Mesenteric fat pad (tissue), 1 donor: ENCODE measurements at regions not wholly inside any gene's neighbourhood (a gene's known extent, or its start where the extent isn't known, plus 50 kb on each side); places are given as distances from the start of the nearest gene placed in this dataset.
"Not testable (repeated sequence)": the region's sequence is repeated elsewhere in the genome, so short reads cannot be mapped to it uniquely, and the experiment has no call there.

Experiments used
- DNase-seq: peaks from one replicate; pipeline ENCODE4 v3.0.0-alpha.2; 2020; ENCODE audit warnings: low spot score
- donor health status: DM: yes; HTN: yes; CAD: no.

DNA sequence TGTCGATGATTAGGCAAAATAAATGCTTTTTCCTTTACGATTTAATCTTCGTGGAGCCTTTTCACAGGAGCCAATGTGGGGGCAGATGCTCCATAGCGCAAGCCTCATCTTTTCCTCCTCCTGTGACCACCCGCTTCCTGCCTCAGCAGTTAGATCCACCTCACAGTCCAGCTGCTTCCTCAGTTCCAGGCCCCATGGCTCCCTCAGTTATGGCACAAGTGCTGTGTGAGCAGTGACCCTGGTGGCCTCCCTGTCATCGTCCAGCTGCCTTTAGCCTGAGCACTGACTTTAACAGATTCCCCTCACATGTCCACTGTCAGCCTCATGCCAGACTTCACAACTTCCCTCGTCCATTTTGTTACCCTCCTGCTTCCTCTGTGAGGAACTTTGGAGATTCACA, 424.6 kb upstream of the GBE1 start:
- no peak for DNase-seq

DNA sequence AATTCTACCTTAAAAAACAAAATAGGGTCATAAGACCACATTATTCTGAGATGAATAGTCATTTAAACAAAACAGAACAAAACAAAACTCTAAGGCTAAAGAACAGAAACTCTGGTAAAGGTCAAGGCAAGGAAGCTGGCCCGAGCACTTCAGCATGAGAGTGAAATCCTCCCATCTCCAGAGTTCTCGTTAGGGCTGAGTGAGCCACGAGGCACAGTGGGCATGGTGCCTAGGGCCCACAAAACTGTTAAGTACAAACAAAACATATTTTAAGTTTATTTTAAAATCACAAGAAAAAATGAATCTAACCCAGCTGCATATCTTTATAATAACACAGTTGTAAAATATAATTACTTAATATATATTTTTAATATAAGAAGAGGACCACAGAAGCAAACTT, 417.8 kb upstream of the GBE1 start:
- no peak for DNase-seq

DNA sequence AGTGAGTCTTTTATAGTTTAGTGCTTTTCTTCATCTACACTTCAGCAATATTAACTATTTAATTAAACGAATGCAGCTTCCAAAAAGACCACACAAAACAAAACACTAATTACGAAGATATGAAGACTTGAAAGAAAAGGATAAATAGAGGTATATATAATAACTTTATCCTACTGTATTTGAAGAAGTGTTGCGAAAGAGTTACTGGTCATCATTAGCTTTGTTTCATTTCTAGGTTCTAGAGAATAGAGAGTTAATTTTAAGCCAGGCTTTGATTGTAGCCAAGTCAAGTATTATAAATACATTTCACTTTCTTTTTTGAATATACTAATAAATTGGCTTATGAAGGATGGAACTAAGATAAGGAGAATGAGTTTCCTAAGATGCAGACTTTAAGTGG, 416.8 kb upstream of the GBE1 start:
- DNase-seq: no peak

DNA sequence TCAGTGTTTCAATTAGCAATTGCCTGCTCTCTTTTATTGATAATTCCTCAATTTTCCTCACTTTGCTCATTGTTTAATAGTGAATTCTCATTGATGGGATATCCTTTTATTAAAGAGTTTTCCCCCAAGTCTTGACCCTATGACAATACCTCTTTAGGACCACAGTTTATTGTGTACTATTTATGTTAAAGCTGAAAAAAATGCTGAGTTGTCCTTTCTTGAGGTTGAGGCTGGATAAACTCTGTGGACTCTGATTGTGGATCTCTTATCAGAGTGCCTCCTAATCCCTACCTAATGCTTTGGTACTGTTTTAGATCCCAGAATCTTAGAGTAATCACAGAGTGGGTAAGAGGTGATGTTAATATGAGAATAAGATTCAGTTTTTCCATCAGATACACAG, 416.3 kb upstream of the GBE1 start:
- DNase-seq: no peak

DNA sequence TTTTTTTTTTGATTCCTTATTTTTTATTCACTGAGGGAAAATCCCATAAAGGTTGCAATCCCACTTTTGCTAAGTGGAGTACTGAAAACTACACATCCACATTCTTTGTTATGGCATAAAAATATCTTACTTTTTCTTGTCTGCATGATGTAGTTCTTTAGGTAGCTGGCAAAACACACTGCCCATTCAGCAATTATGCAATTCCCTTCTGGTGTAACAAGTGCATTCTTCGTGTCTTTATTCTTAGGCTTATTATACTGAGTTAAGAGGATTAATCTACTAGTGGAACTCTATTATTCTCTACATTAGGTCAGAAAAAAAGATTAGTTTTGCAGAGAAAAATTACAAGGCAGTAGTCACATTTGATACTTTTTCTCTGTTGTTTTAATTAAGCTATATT, 403.8 kb upstream of the GBE1 start:
- DNase-seq: no peak

DNA sequence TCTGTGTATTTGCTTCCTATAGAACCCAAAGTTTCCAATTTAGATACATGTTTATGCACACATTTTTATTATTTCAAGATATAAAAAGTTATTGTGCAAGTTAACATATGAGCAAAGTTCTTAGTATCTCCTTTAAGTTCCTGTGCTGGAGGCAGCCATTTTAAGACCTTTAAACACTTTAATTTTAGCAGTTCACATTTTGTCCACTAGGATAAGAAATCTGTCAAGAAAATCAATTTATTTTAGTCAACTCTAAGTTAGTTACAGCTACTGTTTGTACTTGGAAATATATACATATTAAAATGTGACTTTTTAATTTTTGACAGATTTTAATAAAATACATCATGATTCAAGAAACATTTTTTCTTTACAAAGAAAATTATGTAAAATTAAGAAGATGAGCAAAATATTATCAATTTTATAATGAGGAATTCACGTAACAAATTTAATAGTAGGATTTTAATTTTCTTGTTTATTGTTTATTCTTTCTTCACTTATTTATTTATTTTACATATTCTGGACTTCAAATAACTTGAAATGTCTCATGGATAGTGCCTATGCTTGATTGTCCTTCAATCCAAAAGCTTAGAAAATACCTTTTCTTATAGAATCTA, 402.6 kb upstream of the GBE1 start:
- DNase-seq: no peak

DNA sequence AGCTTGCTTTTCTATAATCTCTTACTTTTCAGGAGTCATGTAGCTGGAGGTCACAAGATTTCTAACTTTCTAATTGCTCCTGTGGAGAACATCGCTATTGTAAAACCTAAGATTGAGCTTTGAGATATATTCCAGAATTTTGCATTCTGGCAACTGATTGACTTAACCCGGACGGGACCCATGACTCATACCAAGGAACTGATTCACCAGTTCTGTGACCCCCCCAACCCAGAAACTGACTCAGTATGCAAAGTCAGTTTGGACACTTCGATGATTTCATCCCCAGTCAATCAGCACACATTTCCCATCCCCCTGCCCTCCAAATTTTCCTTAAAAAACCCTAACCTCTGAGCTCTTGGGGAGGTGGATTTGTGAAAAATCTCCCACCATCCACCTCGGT, 396.5 kb upstream of the GBE1 start:
- DNase-seq: no peak

DNA sequence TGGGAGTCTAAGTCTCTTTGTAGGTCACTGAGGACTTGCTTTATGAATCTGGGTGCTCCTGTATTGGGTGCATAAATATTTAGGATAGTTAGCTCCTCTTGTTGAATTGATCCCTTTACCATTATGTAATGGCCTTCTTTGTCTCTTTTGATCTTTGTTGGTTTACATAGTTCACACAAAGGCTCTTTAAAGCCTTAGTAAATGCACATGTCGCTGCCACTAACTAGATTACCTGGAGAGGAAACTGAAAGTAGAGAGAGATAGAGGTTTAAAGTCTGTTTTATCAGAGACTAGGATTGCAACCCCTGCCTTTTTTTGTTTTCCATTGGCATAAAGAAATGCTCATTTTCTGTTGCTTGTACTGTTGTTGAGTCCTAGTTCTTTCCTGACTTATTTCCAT, 392.4 kb upstream of the GBE1 start:
- not testable (repeated sequence) for DNase-seq

DNA sequence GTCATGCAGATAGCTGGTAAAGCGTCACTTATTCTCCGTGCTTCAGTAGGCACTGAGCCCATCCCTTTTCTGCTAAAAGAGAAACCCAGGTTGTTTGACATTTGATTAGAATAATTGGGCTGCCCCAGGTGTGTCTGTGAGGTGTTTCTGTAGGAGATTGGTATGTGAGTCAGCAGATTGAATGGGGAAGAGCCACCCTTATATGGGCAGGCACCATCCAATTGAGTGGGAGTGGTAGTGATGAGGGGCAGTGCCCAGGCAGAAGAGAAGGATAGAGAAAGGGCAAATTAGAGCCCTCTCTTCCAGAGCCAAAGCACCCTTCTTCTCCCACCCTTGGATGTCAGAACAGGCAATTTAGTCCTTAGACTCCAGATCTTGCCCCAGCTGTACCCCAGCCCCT, 384.3 kb upstream of the GBE1 start:
- no peak for DNase-seq

DNA sequence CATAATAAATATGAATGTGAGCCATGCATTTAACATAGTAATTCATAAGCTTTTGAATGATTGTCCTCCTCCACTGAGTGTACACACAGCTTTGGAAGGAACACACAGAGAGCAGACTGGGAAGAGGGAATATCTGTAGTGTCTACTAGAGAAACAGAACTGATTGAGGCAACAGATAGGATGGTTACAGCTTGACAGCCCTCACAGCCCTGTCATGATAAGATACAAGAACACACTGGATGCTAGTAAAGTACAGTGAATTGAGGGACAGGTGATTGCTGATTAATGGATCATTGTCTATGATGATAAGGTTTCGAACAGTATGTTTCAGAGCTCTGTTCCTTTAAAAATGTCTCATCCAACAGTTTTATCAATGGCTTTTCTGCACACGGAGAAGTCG, 383.4 kb upstream of the GBE1 start:
- DNase-seq: no peak

DNA sequence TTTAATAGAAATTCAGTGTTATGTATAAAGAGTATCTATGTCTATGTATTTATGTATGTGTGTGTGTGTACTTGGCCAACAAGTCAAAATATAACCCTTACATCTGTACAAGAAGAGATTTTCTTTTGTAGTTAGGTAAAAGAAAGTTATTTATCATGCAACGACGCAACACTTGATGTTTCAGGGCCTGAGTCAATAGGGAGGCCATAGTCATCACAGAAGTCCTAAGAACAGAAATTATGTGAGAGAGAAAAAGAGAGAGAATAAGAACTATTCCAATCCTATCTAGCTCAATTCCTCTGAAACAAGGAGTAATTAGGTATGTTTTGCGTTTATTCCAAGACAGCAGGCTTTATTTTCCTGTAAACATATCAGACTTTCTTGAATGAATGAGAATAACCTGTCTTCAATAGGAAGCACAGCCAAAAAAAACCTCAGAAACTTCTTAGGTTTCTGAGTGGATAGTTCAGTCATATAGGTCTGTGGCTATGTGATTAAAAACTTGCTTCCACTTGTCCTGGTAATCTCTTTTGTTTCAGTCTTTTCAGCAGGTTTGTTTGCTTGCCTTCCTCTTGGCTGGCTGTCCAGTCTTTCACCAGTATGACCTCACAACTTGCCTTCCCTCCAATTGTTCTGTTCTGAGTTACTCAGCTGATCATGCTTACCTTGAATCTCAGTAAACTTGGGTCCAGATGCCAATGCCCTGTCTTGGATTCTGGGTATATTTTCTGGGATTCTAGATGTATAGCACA, 382.4 kb upstream of the GBE1 start:
- no peak for DNase-seq

DNA sequence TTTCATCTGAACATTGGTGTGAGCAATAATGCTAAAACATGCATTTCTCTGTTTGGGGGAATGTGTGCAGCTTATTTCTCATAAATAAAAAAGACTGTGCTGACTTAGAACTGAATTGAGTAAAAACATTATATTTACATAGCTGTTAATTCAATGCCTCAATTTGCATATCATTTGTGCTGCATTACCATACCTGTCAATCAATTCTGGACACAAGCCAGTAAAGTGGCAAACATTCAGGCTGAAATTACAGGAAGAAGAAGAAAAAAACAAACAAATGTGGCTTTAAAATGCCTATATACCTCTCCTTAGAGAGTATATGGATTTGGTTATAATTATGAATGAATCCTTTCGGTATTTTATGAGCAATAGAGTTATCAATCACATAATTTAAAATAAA, 380.1 kb upstream of the GBE1 start:
- DNase-seq: no peak

DNA sequence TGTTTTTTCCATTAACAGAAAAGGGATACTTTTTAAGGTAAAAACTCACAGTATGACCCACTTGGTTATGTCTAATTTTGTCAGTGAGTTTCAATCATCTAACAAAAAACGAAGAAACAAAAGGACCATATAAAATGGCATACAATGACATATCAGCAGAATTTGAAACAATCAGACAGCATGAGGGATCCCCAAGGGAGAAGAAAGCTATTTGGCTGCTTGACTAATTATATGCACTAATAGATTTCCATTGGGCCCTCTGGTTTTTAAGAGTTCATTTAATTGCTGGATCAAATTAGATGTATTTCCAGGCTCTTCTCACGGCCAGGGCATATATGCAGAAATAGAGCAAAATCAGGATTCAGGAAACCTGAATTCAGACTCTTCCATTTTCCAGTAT, 376.4 kb upstream of the GBE1 start:
- no peak for DNase-seq

DNA sequence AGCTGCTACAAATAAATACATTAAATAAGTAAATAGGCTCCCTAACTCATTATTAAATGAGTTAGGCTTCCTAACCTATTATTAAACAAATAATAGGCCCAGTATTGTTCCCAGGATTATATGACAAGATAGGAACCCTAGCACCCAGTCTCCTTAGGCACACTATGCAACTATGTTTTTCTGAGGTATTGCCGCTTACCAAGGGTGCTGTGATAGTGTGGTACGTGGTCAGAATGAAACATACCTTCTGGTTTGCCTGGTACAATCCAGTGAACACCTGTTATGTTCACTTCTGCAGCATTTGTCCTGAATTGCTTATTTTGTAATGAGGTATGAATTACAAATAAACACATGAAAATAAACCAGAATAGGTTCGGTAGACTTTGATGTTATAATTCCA, 375.6 kb upstream of the GBE1 start:
- no peak for DNase-seq

DNA sequence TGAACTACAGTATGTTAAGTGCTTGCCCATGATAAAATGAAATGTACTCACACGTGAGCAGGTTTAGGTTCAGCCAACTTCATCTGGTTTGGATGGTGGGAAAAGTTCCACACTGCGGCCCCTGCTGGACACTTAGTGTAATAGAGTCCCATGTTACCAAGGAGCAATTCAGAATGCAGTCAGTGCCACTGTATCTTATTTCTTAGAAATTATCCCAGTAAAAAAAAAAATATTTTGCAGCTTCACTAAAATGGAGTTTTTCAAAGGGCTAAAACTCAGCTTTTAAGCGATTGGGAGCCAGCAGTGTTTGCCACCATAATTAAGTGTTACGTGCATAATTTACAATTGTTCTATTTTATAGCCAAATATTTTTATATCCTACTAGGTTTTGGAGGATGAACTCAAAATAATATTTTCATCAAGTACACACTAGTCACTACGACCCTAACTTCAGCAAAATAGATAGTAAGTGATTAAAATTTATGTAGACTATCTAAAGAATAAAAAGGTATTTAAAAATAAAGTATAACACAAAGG, 371.7 kb upstream of the GBE1 start:
- DNase-seq: no peak

DNA sequence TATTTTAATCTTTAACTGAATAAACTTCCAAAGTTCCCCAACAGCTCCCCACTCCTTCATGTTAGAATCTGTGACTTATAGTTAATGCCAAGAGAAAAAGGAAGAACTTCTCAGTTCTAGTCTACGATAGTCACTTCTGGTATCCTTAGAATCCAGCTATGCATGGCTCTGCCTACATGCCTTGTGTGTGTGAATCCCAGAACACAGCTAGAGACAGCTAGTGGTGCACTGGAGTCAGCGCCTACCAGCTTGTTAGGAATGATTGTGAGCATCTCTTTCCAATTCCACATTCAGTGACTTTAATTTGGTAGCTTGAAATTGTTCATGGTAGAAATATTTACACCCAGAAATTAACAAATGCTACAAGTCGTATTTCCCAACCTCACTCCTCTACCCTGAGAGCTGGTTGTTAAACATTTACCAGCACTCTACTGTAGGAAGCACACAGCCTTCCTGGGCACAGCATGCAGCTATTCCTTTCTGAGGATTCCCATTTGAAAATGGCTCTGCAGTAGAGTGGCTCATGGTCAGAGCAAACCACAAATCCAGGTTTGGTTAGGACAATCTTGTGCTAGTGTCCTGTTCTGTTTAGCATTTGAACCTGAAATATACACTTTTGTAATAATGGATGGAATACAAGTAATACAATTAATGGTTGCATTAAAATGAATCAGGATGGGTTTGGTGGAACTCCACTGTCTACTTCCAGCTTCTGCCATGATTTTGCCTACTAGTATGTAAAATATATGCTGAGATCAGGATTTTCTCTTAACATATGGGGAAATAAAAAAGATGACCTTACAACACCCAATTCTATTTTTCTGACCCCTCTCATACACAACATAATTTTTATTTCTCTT, 371.0 kb upstream of the GBE1 start:
- DNase-seq: no peak

DNA sequence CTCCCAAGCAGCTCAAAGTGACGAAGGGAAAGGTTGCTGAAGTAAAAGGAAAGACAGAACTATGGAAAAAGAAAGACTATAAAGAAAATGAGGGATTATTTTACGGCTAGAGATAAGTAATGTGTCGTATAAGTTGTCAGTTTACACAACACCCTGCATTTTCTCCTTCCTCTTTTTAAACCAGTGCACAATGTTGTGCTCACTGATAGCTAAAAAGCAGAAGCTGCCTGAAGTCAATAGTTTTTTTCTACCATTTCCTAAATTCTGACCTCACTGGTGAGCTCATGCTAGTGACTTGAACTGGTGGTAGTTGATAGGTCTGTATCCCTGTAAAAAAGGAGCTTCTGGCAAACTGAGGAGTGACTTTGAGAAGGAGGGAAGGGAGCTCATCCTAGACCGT, 368.6 kb upstream of the GBE1 start:
- DNase-seq: no peak

DNA sequence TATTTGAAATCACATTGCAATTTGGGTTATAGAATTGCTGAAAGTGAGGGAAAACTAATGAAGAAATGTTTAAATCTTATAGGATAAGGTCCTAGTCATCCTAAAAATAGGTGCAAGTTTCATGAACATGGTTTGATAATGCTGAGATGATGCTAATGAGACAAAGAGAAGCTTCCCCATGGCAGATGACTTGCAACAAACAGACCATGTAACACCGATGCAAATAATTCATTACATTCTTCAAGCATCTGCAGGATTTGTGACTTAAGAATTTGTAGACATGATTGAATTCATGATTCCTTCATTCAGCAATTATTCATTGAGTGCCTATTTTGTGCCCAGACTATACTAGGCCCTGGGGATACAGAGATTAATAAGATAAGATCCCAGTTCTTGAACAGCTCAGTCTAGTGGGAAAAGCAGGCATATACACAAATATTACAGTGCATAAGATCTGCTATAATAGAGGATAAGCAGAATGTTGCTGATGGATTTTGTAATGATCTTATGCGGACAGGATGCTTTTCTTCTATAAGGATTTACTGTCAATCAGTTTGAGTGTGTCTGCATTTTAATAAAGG, 367.9 kb upstream of the GBE1 start:
- DNase-seq: no peak

DNA sequence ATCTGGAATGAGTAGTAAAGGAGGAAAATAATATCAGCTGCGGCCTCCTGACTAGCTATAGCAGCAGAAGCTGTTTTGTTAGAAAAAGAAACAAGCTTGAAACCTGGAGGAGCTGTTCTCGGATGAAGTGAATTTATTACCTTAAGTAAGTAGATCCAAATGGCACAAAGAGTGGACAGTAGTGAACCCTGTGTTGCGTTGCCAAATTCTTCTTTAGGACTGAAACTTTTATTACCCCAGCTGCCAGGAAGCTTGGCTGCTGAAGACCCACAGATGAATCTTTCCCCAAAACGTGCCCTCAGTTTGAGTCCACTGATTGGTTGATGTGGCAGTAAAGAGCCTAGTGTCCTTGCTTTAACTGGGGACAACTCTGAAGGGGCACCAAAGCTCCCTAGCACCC, 366.8 kb upstream of the GBE1 start:
- no peak for DNase-seq

DNA sequence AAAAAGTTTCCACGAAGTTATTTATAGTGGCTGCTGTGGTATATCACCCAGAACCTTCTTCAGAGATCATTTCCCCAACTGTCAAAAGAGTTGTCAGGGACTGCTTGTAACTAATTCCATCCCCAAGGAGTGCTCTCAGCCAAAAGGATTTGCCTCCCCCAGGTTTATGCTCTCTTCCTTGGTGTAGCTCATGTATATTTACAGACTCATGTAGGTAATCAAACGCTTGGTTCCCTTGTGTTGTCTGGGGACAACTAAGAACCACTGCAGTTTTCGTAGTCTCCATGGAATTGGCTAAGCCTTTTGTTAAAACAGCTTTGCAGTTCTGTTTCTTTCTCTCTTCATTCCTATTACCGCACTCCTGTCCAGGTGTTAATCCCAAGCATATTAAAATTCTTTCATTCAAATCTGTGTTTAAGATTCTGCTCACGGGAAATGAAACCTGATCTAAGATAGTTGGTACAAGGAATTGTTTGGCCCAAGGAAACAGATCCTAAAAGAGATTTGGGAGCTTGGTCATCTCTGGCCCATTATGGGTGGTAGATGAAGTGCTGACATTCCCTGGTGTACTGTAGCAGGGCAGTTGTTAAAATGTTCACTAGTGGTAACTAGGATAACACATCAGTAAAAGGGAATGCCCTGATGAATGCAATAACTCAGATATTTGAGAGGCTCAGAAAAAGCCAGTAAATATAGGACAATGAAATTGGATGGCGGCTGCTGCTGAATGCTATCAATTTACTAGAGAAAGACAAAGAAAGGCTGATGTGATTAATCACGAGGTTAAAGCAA, 361.3 kb upstream of the GBE1 start:
- DNase-seq: no peak

DNA sequence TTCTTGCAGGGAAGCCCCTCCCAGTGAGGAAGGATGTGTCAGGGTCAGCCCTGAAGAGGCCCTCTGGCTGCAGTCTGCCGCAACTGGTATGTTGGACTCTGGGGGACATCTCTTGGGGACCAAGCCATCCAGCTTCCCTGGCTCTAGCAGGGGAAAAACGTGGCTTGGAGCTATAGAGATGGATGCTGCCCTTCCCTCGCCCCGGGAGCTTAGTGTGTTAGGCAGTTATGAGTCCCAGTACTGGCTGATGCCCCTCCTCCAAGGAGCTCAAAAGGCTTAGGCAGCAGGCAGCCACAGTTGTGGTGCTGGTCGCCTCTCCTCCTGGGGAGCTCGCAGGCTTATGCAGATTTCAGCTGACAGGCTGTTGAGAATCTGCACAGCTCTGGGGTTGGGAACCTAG, 353.1 kb upstream of the GBE1 start:
- DNase-seq: no peak
